ENCODE measurements at regions not wholly inside any gene's neighbourhood (a gene's known extent, or its start where the extent isn't known, plus 50 kb on each side); places are given as distances from the start of the nearest gene placed in this dataset.

- TF ChIP-seq GATA3 (IDR thresholded peaks at IDR 0.05; ENCODE audit: low read depth, low read length), result no peak
- no peak for TF ChIP-seq GATA2 (IDR thresholded peaks at IDR 0.05; ENCODE audit: low read depth, low read length)
Measured at GRCh38 chr7:137080516-137081203, 212.2 kb downstream of the CHRM2 start.
